Loucy (cell line): ENCODE measurements at regions not wholly inside any gene's neighbourhood (a gene's known extent, or its start where the extent isn't known, plus 50 kb on each side); places are given as distances from the start of the nearest gene placed in this dataset.

Experiments
- H2AFZ ChIP-seq: fragments of 200-600 bp; sonication (generic); 2 replicates; pipeline ENCODE4 v1.6.0; 2016; ENCODE audit warnings: antibody characterized with exemption, mild to moderate bottlenecking, low read length, moderate library complexity
- H3F3A ChIP-seq: fragments of 200-600 bp; 2 replicates; pipeline ENCODE4 v1.6.0; 2016; ENCODE audit warnings: antibody characterized with exemption, low read depth, mild to moderate bottlenecking
- H3K27me3 ChIP-seq: fragments of 200-600 bp; sonication (generic); 2 replicates; pipeline ENCODE4 v1.6.1; 2014; ENCODE audit warnings: low read length, mild to moderate bottlenecking; ENCODE audit not compliant: insufficient read depth, poor library complexity, severe bottlenecking
- H3K36me3 ChIP-seq: fragments of 200-600 bp; sonication (generic); 2 replicates; pipeline ENCODE4 v1.6.1; 2016; ENCODE audit warnings: low read length; ENCODE audit not compliant: insufficient read depth
- H3K4me1 ChIP-seq: fragments of 200-600 bp; sonication (generic); 2 replicates; pipeline ENCODE4 v1.5.1; 2014; ENCODE audit warnings: low read length, mild to moderate bottlenecking; ENCODE audit not compliant: insufficient read depth, poor library complexity, severe bottlenecking
- H3K4me2 ChIP-seq: fragments of 200-600 bp; sonication (generic); 2 replicates; pipeline ENCODE4 v1.6.0; 2014; ENCODE audit warnings: antibody characterized with exemption, low read length, low read depth, mild to moderate bottlenecking; ENCODE audit not compliant: poor library complexity, severe bottlenecking
- H3K4me3 ChIP-seq: fragments of 200-600 bp; sonication (generic); 2 replicates; pipeline ENCODE4 v1.5.1; 2014; ENCODE audit warnings: low read length, mild to moderate bottlenecking, mixed read lengths; ENCODE audit not compliant: poor library complexity, severe bottlenecking
- H3K79me2 ChIP-seq: fragments of 200-600 bp; sonication (generic); 2 replicates; pipeline ENCODE4 v1.6.1; 2014; ENCODE audit warnings: low read length; ENCODE audit not compliant: insufficient read depth
- H3K9ac ChIP-seq: fragments of 200-600 bp; sonication (generic); 2 replicates; pipeline ENCODE4 v1.6.0; 2014; ENCODE audit warnings: mild to moderate bottlenecking, low read depth, low read length, moderate library complexity; ENCODE audit not compliant: poor library complexity, severe bottlenecking
- H3K9me2 ChIP-seq: fragments of 200-600 bp; sonication (generic); replicated peaks from 2 replicates; pipeline ENCODE4 v1.6.1; 2016; ENCODE audit warnings: low read depth, low read length, mixed read lengths
- H3K9me3 ChIP-seq: fragments of 200-600 bp; sonication (generic); 2 replicates; pipeline ENCODE4 v1.6.1; 2014; ENCODE audit warnings: mild to moderate bottlenecking, antibody characterized with exemption, low read length, low read depth; ENCODE audit not compliant: insufficient read depth
- H4K20me1 ChIP-seq: fragments of 200-600 bp; sonication (generic); 2 replicates; pipeline ENCODE4 v1.6.0; 2014; ENCODE audit warnings: antibody characterized with exemption, low read length, mild to moderate bottlenecking; ENCODE audit not compliant: insufficient read depth, poor library complexity, severe bottlenecking
- EZH2phosphoT487 ChIP-seq: fragments of 200-600 bp; IDR thresholded peaks from 2 replicates; pipeline ENCODE4 v1.6.1; 2018; ENCODE audit warnings: antibody characterized with exemption, mild to moderate bottlenecking, moderate library complexity, borderline replicate concordance
- TF ChIP-seq, protein P1 (sequence below): fragments of 200-600 bp; sonication (generic); conservative IDR thresholded peaks from 2 replicates; pipeline ENCODE4 v1.5.1; 2014; ENCODE audit warnings: mild to moderate bottlenecking, antibody characterized with exemption, low read length

GRCh38 chr3:139252719-139253118, 91.1 kb upstream of the MRPS22 start:
- TF ChIP-seq EZH2phosphoT487 = no peak
- TF ChIP-seq, protein P1, sequence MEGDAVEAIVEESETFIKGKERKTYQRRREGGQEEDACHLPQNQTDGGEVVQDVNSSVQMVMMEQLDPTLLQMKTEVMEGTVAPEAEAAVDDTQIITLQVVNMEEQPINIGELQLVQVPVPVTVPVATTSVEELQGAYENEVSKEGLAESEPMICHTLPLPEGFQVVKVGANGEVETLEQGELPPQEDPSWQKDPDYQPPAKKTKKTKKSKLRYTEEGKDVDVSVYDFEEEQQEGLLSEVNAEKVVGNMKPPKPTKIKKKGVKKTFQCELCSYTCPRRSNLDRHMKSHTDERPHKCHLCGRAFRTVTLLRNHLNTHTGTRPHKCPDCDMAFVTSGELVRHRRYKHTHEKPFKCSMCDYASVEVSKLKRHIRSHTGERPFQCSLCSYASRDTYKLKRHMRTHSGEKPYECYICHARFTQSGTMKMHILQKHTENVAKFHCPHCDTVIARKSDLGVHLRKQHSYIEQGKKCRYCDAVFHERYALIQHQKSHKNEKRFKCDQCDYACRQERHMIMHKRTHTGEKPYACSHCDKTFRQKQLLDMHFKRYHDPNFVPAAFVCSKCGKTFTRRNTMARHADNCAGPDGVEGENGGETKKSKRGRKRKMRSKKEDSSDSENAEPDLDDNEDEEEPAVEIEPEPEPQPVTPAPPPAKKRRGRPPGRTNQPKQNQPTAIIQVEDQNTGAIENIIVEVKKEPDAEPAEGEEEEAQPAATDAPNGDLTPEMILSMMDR = no peak
- H3K9me3 ChIP-seq = no peaks in the 10 kb centered on the region
- no peaks in the 10 kb centered on the region for H3K36me3 ChIP-seq
- no peak overlapping the region for H3K4me3 ChIP-seq
- H2AFZ ChIP-seq = no peak overlapping the region
- H3K9ac ChIP-seq = no peak overlapping the region
- no peaks in the 10 kb centered on the region for H3F3A ChIP-seq
- no peaks in the 10 kb centered on the region for H3K4me1 ChIP-seq
- H3K4me2 ChIP-seq = no peak overlapping the region
- no peaks in the 10 kb centered on the region for H3K27me3 ChIP-seq
- no peaks in the 10 kb centered on the region for H3K79me2 ChIP-seq
- H3K9me2 ChIP-seq = no peaks in the 10 kb centered on the region
- no peaks in the 10 kb centered on the region for H4K20me1 ChIP-seq

DNA sequence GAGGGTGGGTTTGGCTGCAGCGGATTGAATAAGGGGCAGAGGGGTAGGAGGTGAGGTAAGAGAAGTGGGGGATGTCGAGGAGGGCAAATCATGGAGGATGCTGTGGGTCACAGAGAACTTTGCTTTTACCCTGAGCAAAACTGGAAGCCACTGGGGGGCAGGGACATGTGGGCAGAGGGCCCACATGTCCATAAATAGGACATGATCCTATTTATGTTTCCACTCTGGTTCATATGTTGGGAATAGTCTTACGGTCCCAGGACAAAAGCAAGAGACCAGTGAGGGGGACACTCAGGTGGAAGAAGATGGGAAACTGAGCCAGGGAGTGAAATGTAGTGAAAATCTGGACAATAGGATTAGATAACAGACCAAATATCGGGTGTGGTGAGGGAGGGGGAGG, 85.5 kb upstream of the MRPS22 start:
- H4K20me1 ChIP-seq = no peaks in the 10 kb centered on the region
- TF ChIP-seq EZH2phosphoT487 = no peak
- TF ChIP-seq, protein P1 = no peak
- no peak overlapping the region for H3K4me2 ChIP-seq
- H2AFZ ChIP-seq = no peak overlapping the region
- H3K79me2 ChIP-seq = no peaks in the 10 kb centered on the region
- no peaks in the 10 kb centered on the region for H3F3A ChIP-seq
- H3K4me1 ChIP-seq = no peaks in the 10 kb centered on the region
- no peak overlapping the region for H3K9ac ChIP-seq
- no peaks in the 10 kb centered on the region for H3K36me3 ChIP-seq
- no peaks in the 10 kb centered on the region for H3K9me2 ChIP-seq
- H3K27me3 ChIP-seq = no peaks in the 10 kb centered on the region
- H3K4me3 ChIP-seq = no peak overlapping the region
- no peaks in the 10 kb centered on the region for H3K9me3 ChIP-seq

DNA sequence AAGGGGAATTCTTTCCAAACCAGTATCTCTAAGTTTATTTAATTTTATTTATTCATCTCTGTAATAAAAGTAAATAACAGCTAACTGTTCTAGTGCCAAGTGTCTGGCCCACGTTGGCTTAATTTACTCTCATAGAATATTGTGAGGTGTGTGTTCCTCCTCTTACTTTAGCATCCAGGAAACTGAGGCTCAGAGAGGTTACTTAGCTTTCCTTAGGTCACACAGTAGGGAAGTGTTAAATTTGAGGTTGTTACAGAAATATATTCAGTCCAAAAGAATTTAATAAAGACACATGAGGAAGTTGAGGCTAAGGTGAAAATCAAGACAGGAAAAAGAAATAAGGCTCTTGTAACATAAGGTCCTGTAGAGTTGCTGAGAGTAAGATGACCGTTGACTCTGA, 84.4 kb upstream of the MRPS22 start:
- no peak overlapping the region for H2AFZ ChIP-seq
- no peaks in the 10 kb centered on the region for H3F3A ChIP-seq
- no peak overlapping the region for H3K9ac ChIP-seq
- H3K27me3 ChIP-seq = no peaks in the 10 kb centered on the region
- TF ChIP-seq EZH2phosphoT487 = no peak
- TF ChIP-seq, protein P1 = no peak
- H4K20me1 ChIP-seq = no peaks in the 10 kb centered on the region
- no peaks in the 10 kb centered on the region for H3K9me2 ChIP-seq
- H3K4me3 ChIP-seq = no peak overlapping the region
- H3K4me1 ChIP-seq = no peaks in the 10 kb centered on the region
- no peak overlapping the region for H3K4me2 ChIP-seq
- H3K9me3 ChIP-seq = no peaks in the 10 kb centered on the region
- H3K36me3 ChIP-seq = no peaks in the 10 kb centered on the region
- H3K79me2 ChIP-seq = no peaks in the 10 kb centered on the region
